Natural killer cell (primary cell): ENCODE measurements at regions not wholly inside any gene's neighbourhood (a gene's known extent, or its start where the extent isn't known, plus 50 kb on each side); places are given as distances from the start of the nearest gene placed in this dataset.

Experiments
- ATAC-seq, 3 donors: fragments of 150-1000 bp in 2 of 3; fragments of 200-7000 bp in 1 of 3; cut with Tn5 transposase; 1 replicate in 1 of 3; 2 replicates in 2 of 3; pipeline ENCODE4 v1.10.0; 2021; ENCODE audit warnings: mild to moderate bottlenecking in 2 of 3, moderate library complexity in 2 of 3
- DNase-seq, 2 donors: peaks; one replicate each; pipeline versions ENCODE4 v3.0.0 to v3.0.0-alpha.2; 2013 to 2021; ENCODE audit warnings: mixed read lengths in 1 of 2
- H3K27ac ChIP-seq: one replicate; pipeline ENCODE4 v1.5.1; 2013; ENCODE audit warnings: mild to moderate bottlenecking, low read length
- H3K27me3 ChIP-seq: one replicate; pipeline ENCODE4 v1.6.1; 2013; ENCODE audit warnings: low read length; ENCODE audit not compliant: control insufficient read depth, insufficient read depth
- H3K36me3 ChIP-seq: one replicate; pipeline ENCODE4 v1.6.1; 2013; ENCODE audit warnings: low read length; ENCODE audit not compliant: control insufficient read depth, insufficient read depth
- H3K4me1 ChIP-seq: one replicate; pipeline ENCODE4 v1.6.1; 2013; ENCODE audit warnings: low read length; ENCODE audit not compliant: control insufficient read depth, insufficient read depth
- H3K4me3 ChIP-seq: one replicate; pipeline ENCODE4 v1.5.1; 2013; ENCODE audit warnings: low read length
- H3K9me3 ChIP-seq: one replicate; pipeline ENCODE4 v1.6.1; 2013; ENCODE audit warnings: low read length; ENCODE audit not compliant: control insufficient read depth, insufficient read depth
- H3K27ac Mint-ChIP-seq, 2 donors: one replicate each; pipeline ENCODE4 v1.8.0; 2022; ENCODE audit warnings: mild to moderate bottlenecking in 2 of 2, mixed read lengths in 2 of 2, moderate library complexity in 1 of 2
- H3K27me3 Mint-ChIP-seq, 2 donors: one replicate each; pipeline ENCODE4 v1.8.0; 2022; ENCODE audit warnings: low read depth in 2 of 2, mixed read lengths in 2 of 2
- H3K36me3 Mint-ChIP-seq: one replicate; pipeline ENCODE4 v1.8.0; 2022; ENCODE audit warnings: mixed read lengths
- H3K4me1 Mint-ChIP-seq, 2 donors: one replicate each; pipeline ENCODE4 v1.8.0; 2022; ENCODE audit warnings: mixed read lengths in 2 of 2
- H3K4me3 Mint-ChIP-seq: one replicate; pipeline ENCODE4 v1.8.0; 2022; ENCODE audit warnings: mild to moderate bottlenecking, moderate library complexity, mixed read lengths
- H3K9me3 Mint-ChIP-seq, 2 donors: one replicate each; pipeline ENCODE4 v1.8.0; 2022; ENCODE audit warnings: mixed read lengths in 2 of 2
- WGBS: methylation state at CpG from one replicate; pipeline ENCODE4 v1.1.7; 2013; ENCODE audit warnings: missing lambda C conversion rate; ENCODE audit not compliant: insufficient coverage; 5-methylcytosine and 5-hydroxymethylcytosine counted together
- intact Hi-C: fragments of 100-400 bp; cut with micrococcal nuclease; formaldehyde crosslinking; loops from one replicate; pipeline ENCODE4 v1.14.2; 2022
- TF ChIP-seq, protein P1 (sequence below): fragments of 200-600 bp; IDR thresholded peaks from one replicate; pipeline ENCODE4 v1.8.0; 2022; ENCODE audit warnings: antibody characterized with exemption

DNA sequence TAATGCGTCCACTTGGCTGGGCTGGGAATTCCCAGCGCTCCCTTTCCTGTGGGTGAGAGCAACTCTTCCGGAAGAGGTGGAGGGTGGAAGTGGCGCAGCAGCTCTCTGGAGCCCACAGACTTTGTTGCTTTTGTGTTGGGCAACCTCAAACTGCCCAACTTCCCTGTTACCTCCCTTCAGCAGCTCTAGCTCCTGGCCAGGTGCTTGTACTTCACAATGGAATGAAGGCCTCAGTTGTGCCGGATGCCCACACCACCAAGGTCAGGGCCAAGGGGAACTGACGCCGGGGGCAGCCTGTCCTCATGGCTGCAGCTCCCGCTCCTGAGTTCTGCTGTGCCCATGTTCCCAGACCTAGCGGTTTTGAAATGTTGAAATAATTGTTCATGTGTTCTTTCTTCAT lies 322.9 kb downstream of the GALR1 start:
- Histone ChIP-seq H3K4me3 (no peak overlapping the region), H3K4me1 (no peaks in the 10 kb centered on the region), H3K27me3 (no peaks in the 10 kb centered on the region), H3K27ac (no peak overlapping the region), H3K36me3 (no peaks in the 10 kb centered on the region), H3K9me3 (peaks cover 5% of the 10 kb centered on the region)
- DNase-seq (no peak), ATAC-seq (no peak)
- intact Hi-C loops, result no loop called here
- no peaks in the 10 kb centered on the region for H3K36me3 Mint-ChIP-seq
- H3K27ac Mint-ChIP-seq, result no peak overlapping the region
- H3K27me3 Mint-ChIP-seq, result peaks cover 24 to 50% of the 10 kb centered on the region in 2 donors
- WGBS, result 91% methylated on average over 9 of the region's 9 CpGs
- peaks cover 0 to 2% of the 10 kb centered on the region in 2 donors for H3K9me3 Mint-ChIP-seq
- H3K4me1 Mint-ChIP-seq, result no peaks in the 10 kb centered on the region
- no peak overlapping the region for H3K4me3 Mint-ChIP-seq
- TF ChIP-seq, protein P1, sequence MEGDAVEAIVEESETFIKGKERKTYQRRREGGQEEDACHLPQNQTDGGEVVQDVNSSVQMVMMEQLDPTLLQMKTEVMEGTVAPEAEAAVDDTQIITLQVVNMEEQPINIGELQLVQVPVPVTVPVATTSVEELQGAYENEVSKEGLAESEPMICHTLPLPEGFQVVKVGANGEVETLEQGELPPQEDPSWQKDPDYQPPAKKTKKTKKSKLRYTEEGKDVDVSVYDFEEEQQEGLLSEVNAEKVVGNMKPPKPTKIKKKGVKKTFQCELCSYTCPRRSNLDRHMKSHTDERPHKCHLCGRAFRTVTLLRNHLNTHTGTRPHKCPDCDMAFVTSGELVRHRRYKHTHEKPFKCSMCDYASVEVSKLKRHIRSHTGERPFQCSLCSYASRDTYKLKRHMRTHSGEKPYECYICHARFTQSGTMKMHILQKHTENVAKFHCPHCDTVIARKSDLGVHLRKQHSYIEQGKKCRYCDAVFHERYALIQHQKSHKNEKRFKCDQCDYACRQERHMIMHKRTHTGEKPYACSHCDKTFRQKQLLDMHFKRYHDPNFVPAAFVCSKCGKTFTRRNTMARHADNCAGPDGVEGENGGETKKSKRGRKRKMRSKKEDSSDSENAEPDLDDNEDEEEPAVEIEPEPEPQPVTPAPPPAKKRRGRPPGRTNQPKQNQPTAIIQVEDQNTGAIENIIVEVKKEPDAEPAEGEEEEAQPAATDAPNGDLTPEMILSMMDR, result no peak

DNA sequence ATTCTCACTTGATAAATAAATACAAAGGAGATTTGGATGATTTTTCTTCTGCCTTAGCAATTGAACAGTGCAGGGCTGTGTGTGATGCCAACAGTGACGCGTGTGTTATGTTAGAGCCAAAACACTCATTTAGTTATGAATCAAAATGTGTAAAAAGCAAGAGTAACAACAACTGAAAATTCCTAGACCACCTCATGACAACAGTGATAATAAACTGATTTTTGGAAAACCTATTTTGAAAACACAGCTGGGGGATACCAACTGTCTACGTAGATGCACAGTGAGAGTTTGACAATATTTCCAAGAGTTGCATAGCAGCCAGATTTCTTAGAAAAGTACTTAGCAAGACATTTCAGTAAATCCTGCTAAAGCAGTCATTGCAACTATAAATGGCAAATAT lies 323.9 kb downstream of the GALR1 start:
- TF ChIP-seq, protein P1, result no peak
- Mint-ChIP-seq H3K27me3 (peaks cover 24 to 52% of the 10 kb centered on the region in 2 donors), H3K36me3 (no peaks in the 10 kb centered on the region), H3K4me1 (no peaks in the 10 kb centered on the region), H3K9me3 (no peaks in the 10 kb centered on the region), H3K27ac (no peak overlapping the region), H3K4me3 (no peak overlapping the region)
- H3K27me3 ChIP-seq, result no peaks in the 10 kb centered on the region
- intact Hi-C loops, result no loop called here
- no peak for ATAC-seq
- H3K27ac ChIP-seq, result no peak overlapping the region
- WGBS, result 97% methylated on average over 3 of the region's 3 CpGs
- no peaks in the 10 kb centered on the region for H3K4me1 ChIP-seq
- H3K9me3 ChIP-seq, result peaks cover 5% of the 10 kb centered on the region
- DNase-seq, result no peak
- no peaks in the 10 kb centered on the region for H3K36me3 ChIP-seq
- no peak overlapping the region for H3K4me3 ChIP-seq

DNA sequence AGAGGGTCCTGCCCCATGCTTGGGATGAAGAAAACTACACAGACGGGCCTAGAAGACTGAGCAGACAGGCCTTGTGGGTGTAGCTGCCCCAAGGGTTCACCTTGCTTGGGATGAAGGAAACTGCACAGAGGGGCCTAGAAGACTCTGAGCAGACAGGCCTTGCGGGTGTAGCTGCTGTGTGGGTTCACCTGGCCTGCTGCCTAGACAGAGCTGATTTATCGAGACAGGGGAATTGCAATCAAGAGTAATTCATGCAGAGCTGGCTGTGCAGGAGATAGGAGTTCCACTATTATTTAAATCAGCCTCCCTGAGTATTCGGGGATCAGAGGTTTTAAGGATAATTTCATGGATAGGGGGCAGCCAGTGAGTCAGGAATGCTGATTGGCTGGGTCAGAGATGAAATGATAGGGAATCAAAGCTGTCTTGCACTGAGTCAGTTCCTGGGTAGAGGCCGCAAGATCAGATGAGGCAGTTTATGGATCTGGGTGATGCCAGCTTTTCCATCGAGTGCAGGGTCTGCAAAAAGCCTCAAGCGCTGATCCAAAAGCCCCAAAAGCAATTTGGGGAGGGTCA lies 341.4 kb downstream of the GALR1 start:
- Histone ChIP-seq H3K4me3 (no peak overlapping the region), H3K27me3 (no peaks in the 10 kb centered on the region), H3K9me3 (no peaks in the 10 kb centered on the region), H3K27ac (no peak overlapping the region), H3K4me1 (no peaks in the 10 kb centered on the region), H3K36me3 (no peaks in the 10 kb centered on the region)
- Mint-ChIP-seq H3K9me3 (no peaks in the 10 kb centered on the region), H3K36me3 (no peaks in the 10 kb centered on the region), H3K4me3 (no peak overlapping the region), H3K27ac (no peak overlapping the region), H3K27me3 (peaks cover 2 to 12% of the 10 kb centered on the region in 2 donors), H3K4me1 (no peaks in the 10 kb centered on the region)
- intact Hi-C loops, result no loop called here
- TF ChIP-seq, protein P1, result no peak
- ATAC-seq, result no peak
- WGBS, result 88% methylated on average over 7 of the region's 7 CpGs
- no peak for DNase-seq

DNA sequence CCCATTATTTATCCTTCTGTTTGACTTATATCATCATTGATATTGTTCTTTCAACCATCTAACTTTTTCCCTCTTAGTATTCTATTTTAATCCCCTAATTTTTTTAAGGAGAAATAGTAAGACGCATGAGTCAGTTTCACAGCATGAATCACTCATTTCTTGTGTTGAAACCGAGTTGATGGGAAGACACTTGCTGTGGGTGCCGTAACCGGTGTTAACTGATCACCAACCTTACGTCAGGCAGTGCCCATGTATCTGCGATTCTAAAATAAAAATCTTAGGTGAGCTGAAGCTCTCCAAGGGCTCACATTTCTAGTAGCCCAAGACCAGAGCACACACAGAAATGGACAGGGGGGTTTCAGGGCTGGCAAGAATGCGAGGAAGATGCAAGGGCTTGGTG lies 348.1 kb downstream of the GALR1 start:
- H3K36me3 Mint-ChIP-seq, result no peaks in the 10 kb centered on the region
- no peaks in the 10 kb centered on the region for H3K27me3 ChIP-seq
- intact Hi-C loops, result no loop called here
- no peaks in the 10 kb centered on the region for H3K4me1 Mint-ChIP-seq
- no peaks in the 10 kb centered on the region for H3K4me1 ChIP-seq
- ATAC-seq (no peak), DNase-seq (no peak)
- H3K27ac Mint-ChIP-seq, result no peak overlapping the region
- 89% methylated on average over 7 of the region's 7 CpGs for WGBS
- no peak overlapping the region for H3K27ac ChIP-seq
- no peaks in the 10 kb centered on the region for H3K9me3 Mint-ChIP-seq
- TF ChIP-seq, protein P1, result no peak
- no peak overlapping the region for H3K4me3 Mint-ChIP-seq
- H3K27me3 Mint-ChIP-seq, result peaks cover 5 to 22% of the 10 kb centered on the region in 2 donors
- no peaks in the 10 kb centered on the region for H3K36me3 ChIP-seq
- H3K4me3 ChIP-seq, result no peak overlapping the region
- H3K9me3 ChIP-seq, result no peaks in the 10 kb centered on the region
